GM23338 (cell line): ENCODE measurements at regions not wholly inside any gene's neighbourhood (a gene's known extent, or its start where the extent isn't known, plus 50 kb on each side); places are given as distances from the start of the nearest gene placed in this dataset.
"Not testable (repeated sequence)": the region's sequence is repeated elsewhere in the genome, so short reads cannot be mapped to it uniquely, and the experiment has no call there.

ENCODE experiments used
- ATAC-seq: fragments of 200-7000 bp; cut with Tn5 transposase; 3 replicates; pipeline ENCODE4 v1.9.1; 2020
- DNase-seq: peaks from one replicate; pipeline ENCODE4 v3.0.0-alpha.2; 2015; ENCODE audit warnings: low spot score
- H2AFZ ChIP-seq: fragments of 200-600 bp; sonication (generic); 2 replicates; pipeline ENCODE4 v1.8.0; 2016; ENCODE audit warnings: antibody characterized with exemption, mild to moderate bottlenecking, moderate library complexity
- H3F3A ChIP-seq: fragments of 200-600 bp; sonication (generic); replicated peaks from 2 replicates; pipeline ENCODE4 v1.8.0; 2017; ENCODE audit warnings: antibody characterized with exemption, mixed run types, low read depth
- H3K27ac ChIP-seq: fragments of 200-600 bp; sonication (generic); 2 replicates; pipeline ENCODE4 v1.6.1; 2016; ENCODE audit warnings: low read depth
- H3K27me3 ChIP-seq: fragments of 200-600 bp; sonication (generic); 2 replicates; pipeline ENCODE4 v1.8.0; 2016; ENCODE audit warnings: mild to moderate bottlenecking, mixed run types, moderate library complexity; ENCODE audit not compliant: insufficient read depth
- H3K36me3 ChIP-seq: fragments of 200-600 bp; sonication (generic); 2 replicates; pipeline ENCODE4 v1.8.0; 2016; ENCODE audit warnings: mild to moderate bottlenecking; ENCODE audit not compliant: insufficient read depth
- H3K4me1 ChIP-seq: fragments of 200-600 bp; sonication (generic); 2 replicates; pipeline ENCODE4 v1.8.0; 2016; ENCODE audit warnings: mild to moderate bottlenecking, moderate library complexity; ENCODE audit not compliant: insufficient read depth
- H3K4me2 ChIP-seq: fragments of 200-600 bp; sonication (generic); 2 replicates; pipeline ENCODE4 v1.7.1; 2017; ENCODE audit warnings: mixed run types
- H3K4me3 ChIP-seq: fragments of 200-600 bp; sonication (generic); 2 replicates; pipeline ENCODE4 v1.6.1; 2016; ENCODE audit warnings: mixed run types
- H3K79me2 ChIP-seq: fragments of 200-600 bp; sonication (generic); replicated peaks from 2 replicates; pipeline ENCODE4 v1.8.0; 2017; ENCODE audit warnings: mild to moderate bottlenecking; ENCODE audit not compliant: insufficient read depth
- H3K9me2 ChIP-seq: fragments of 200-600 bp; sonication (generic); 2 replicates; pipeline ENCODE4 v1.8.0; 2017; ENCODE audit not compliant: insufficient read depth
- H4K20me1 ChIP-seq: fragments of 200-600 bp; sonication (generic); replicated peaks from 2 replicates; pipeline ENCODE4 v1.8.0; 2017; ENCODE audit warnings: mild to moderate bottlenecking; ENCODE audit not compliant: insufficient read depth
- H3K27ac Mint-ChIP-seq: 2 replicates; pipeline ENCODE4 v1.8.0; 2020; ENCODE audit warnings: inconsistent platforms, mild to moderate bottlenecking, moderate library complexity, mixed read lengths
- H3K27me3 Mint-ChIP-seq: 3 replicates; pipeline ENCODE4 v1.8.0; 2022; ENCODE audit warnings: low read depth, mild to moderate bottlenecking, moderate library complexity, mixed read lengths, inconsistent platforms; ENCODE audit not compliant: insufficient read depth, poor library complexity
- H3K36me3 Mint-ChIP-seq: 3 replicates; pipeline ENCODE4 v1.8.0; 2021; ENCODE audit warnings: low read depth, mild to moderate bottlenecking, inconsistent platforms, moderate library complexity, mixed read lengths
- H3K4me1 Mint-ChIP-seq: 3 replicates; pipeline ENCODE4 v1.8.0; 2020; ENCODE audit warnings: mild to moderate bottlenecking, inconsistent platforms, mixed read lengths
- H3K4me3 Mint-ChIP-seq: 3 replicates; pipeline ENCODE4 v1.8.0; 2021; ENCODE audit warnings: moderate library complexity, mild to moderate bottlenecking, inconsistent platforms, mixed read lengths
- H3K9me3 Mint-ChIP-seq: 3 replicates; pipeline ENCODE4 v1.8.0; 2020; ENCODE audit warnings: moderate library complexity, mild to moderate bottlenecking, inconsistent platforms, mixed read lengths
- CREB1 ChIP-seq: fragments of 250-450 bp; sonication (Bioruptor Pico); IDR thresholded peaks from 2 replicates; pipeline ENCODE4 v1.5.0; 2020; ENCODE audit warnings: low read depth, mild to moderate bottlenecking, moderate library complexity
- ETS1 ChIP-seq: IDR thresholded peaks from 2 replicates; pipeline ENCODE4 v1.6.1; 2016; ENCODE audit warnings: antibody characterized with exemption
- JUNB ChIP-seq: IDR thresholded peaks from one replicate; pipeline ENCODE4 v1.6.1; 2016; ENCODE audit warnings: antibody characterized with exemption; ENCODE audit not compliant: unreplicated experiment
- NANOG ChIP-seq: IDR thresholded peaks from 2 replicates; pipeline ENCODE4 v1.6.1; 2016; ENCODE audit warnings: antibody characterized with exemption, borderline replicate concordance
- REST ChIP-seq: IDR thresholded peaks from one replicate; pipeline ENCODE4 v1.6.1; 2018; ENCODE audit warnings: antibody characterized with exemption; ENCODE audit not compliant: unreplicated experiment
- ZNF331 ChIP-seq: fragments of 250-450 bp; sonication (Bioruptor Pico); IDR thresholded peaks from 2 replicates; pipeline ENCODE4 v1.5.0; 2020; ENCODE audit warnings: low read depth, mild to moderate bottlenecking, moderate library complexity

DNA sequence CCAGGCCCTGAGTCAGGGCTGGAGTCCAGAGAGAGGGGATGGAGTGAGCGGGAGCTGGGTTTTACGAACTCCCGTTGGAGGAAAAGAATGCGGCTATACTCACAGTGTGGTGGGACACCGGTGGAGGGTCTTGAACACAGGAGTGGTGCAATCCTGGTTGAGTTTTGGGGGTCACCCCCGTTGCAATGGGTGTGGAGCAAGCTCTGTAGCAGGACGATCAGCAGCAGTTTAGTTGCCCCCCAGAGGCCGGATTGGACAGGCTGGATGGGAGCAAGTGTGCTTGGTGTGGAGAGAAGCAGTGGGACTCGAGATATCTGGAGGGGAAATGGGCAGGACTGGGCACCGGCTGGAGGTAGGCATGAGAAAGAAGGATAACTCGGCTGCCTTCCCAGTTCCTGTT lies 72.3 kb upstream of the TWIST2 start:
- TF ChIP-seq ZNF331 (CRISPR knock-in tag) = no peak
- no peak for TF ChIP-seq NANOG
- H3K36me3 Mint-ChIP-seq = no peaks in the 10 kb centered on the region; the same call in 2 of the 3 replicates
- Histone ChIP-seq H2AFZ (no peak overlapping the region), H3K36me3 (no peaks in the 10 kb centered on the region), H3K9me2 (no peaks in the 10 kb centered on the region), H4K20me1 (no peaks in the 10 kb centered on the region), H3F3A (no peaks in the 10 kb centered on the region), H3K27me3 (no peaks in the 10 kb centered on the region), H3K27ac (no peak overlapping the region), H3K4me3 (no peak overlapping the region), H3K79me2 (no peaks in the 10 kb centered on the region), H3K4me2 (no peak overlapping the region), H3K4me1 (no peaks in the 10 kb centered on the region)
- H3K4me1 Mint-ChIP-seq = peaks cover 5% of the 10 kb centered on the region; the same call in 2 of the 3 replicates
- peaks cover 7% of the 10 kb centered on the region; the same call in 1 of the 3 replicates for H3K9me3 Mint-ChIP-seq
- no peak overlapping the region for H3K27ac Mint-ChIP-seq
- peaks cover 1% of the 10 kb centered on the region for H3K27me3 Mint-ChIP-seq
- no peak overlapping the region for H3K4me3 Mint-ChIP-seq
- ATAC-seq (no peak), DNase-seq (no peak)

DNA sequence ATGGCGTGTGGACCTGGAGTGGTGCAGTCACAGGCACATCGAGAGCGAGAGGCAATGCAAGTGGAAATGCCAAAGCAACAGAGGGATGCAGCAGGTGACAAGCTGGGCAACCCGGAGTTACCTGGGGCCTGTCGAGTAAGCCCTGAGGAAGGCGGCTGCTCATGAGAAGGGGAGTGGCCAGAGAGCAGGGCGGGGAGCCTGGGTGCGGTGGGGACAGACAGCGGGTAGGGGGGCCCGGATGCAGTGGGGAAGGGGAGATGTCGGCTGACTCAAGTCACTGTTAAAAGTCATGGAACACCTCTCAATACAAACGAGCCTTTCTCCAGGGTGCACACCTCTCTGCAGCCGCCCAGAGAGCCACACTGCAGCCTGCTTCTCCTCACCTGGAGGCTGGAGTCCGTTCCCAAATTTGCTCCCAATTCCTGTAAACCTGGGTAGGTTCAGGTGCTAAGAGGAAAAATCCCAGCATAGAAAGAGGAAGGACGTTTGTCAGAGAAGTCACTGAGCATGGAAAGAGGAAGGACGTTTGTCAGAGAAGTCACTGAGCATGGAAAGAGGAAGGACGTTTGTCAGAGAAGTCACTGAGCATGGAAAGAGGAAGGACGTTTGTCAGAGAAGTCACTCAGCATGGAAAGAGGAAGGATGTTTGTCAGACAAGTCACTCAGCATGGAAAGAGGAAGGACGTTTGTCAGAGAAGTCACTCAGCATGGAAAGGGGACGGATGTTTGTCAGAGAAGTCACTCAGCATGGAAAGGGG lies 71.7 kb upstream of the TWIST2 start:
- no peak overlapping the region for H2AFZ ChIP-seq

GRCh38 chr2:238776761-238777046 lies 71.2 kb upstream of the TWIST2 start:
- H3K27ac Mint-ChIP-seq, DNase-seq, H3K4me3 ChIP-seq, H3K27me3 ChIP-seq, H3K27ac ChIP-seq, ATAC-seq, H3K79me2 ChIP-seq, H3K4me1 Mint-ChIP-seq, H3K4me1 ChIP-seq, H3F3A ChIP-seq, H3K4me3 Mint-ChIP-seq, H2AFZ ChIP-seq, H3K4me2 ChIP-seq, H3K9me2 ChIP-seq, H3K27me3 Mint-ChIP-seq, H4K20me1 ChIP-seq, H3K36me3 ChIP-seq, H3K36me3 Mint-ChIP-seq: not testable (repeated sequence)
- H3K9me3 Mint-ChIP-seq = peaks cover 13% of the 10 kb centered on the region; the same call in 1 of the 3 replicates

More for the DNA sequence above, 71.7 kb upstream of the TWIST2 start:
- Mint-ChIP-seq H3K27me3 (peaks cover 1% of the 10 kb centered on the region), H3K27ac (no peak overlapping the region), H3K9me3 (peaks cover 10% of the 10 kb centered on the region; the same call in 1 of the 3 replicates), H3K4me3 (no peak overlapping the region), H3K36me3 (no peaks in the 10 kb centered on the region; the same call in 2 of the 3 replicates), H3K4me1 (peaks cover 5% of the 10 kb centered on the region; the same call in 2 of the 3 replicates)
- Histone ChIP-seq H3K27me3 (no peaks in the 10 kb centered on the region), H3K79me2 (no peaks in the 10 kb centered on the region), H3K4me2 (no peak overlapping the region), H3K4me1 (no peaks in the 10 kb centered on the region), H4K20me1 (no peaks in the 10 kb centered on the region), H3F3A (no peaks in the 10 kb centered on the region), H3K4me3 (no peak overlapping the region), H3K36me3 (no peaks in the 10 kb centered on the region), H3K9me2 (0 out of 2 replicates have a peak, but pooled peaks cover under 1% of the 10 kb centered on the region), H3K27ac (no peak overlapping the region)
- TF ChIP-seq JUNB (no peak), ETS1 (no peak), NANOG (no peak), CREB1 (CRISPR knock-in tag) (no peak), REST (no peak)
- no peak for DNase-seq
- ATAC-seq = no peak
